HT-29 (cell line): ENCODE measurements at regions not wholly inside any gene's neighbourhood (a gene's known extent, or its start where the extent isn't known, plus 50 kb on each side); places are given as distances from the start of the nearest gene placed in this dataset.
"Not testable (repeated sequence)": the region's sequence is repeated elsewhere in the genome, so short reads cannot be mapped to it uniquely, and the experiment has no call there.

ENCODE experiments used
- DNase-seq: peaks from one replicate; pipeline ENCODE4 v3.0.0-alpha.2; 2015; ENCODE audit warnings: low spot score

DNA sequence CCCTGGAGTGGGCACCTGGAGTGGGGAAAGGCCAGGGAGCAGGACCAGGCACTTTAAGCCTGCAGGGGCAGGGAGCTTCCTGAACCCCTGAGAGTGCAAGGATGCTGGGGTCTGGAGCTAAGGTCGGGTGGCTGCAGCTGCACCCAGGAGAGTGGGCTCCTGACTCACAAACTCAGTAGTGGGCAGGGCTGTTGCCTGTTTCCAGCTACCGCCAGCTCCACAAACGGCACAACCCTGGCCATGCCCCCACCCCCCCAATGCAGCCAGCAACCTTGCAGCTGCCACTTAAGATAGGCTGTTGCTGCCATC is 688.8 kb downstream of the NYAP2 start:
- no peak for DNase-seq

- no peak for DNase-seq
These were observed 688.2 kb downstream of the NYAP2 start for GRCh38 chr2:226087505-226088365.

GRCh38 chr2:226087051-226087450 is 687.5 kb downstream of the NYAP2 start:
- no peak for DNase-seq

DNA sequence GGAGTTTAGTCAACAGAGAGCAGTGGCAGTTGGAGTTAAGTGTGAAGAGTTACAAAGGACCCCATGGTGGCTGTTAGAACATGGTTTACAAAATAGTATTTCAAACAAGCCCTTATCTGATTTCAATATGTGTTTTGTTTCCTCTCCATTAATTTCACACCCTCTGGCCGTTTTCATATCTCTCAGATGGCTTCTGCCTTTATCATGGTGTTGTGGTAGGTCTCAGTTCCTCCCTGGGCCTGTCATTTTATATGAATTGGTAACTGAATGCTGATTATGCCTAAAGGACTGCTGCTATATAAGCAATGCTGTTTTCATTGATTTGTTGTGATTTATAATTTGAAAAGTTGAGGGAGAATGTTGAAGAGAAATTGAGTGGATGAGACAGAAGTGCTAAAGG is 686.7 kb downstream of the NYAP2 start:
- no peak for DNase-seq

GRCh38 chr2:226085425-226085824 is 685.9 kb downstream of the NYAP2 start:
- not testable (repeated sequence) for DNase-seq

DNA sequence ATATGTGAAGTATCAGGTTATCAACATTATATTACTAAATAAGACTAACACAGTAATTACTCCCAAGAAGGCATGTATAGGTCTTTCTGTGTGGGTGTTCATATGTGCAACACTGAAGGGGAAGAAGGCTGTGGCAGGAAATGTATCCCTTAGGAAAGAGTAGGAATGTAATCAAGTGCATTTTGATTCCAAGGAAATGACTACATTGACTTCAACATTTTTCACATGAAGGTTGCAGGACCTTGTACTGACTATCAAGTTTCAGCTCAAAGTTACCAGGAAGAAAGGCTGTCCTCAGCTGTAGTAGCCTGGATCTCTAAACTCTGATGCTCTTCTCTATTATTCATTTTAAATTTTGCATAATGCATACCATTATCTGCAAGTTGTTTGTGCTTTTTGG is 680.8 kb downstream of the NYAP2 start:
- DNase-seq: no peak

DNA sequence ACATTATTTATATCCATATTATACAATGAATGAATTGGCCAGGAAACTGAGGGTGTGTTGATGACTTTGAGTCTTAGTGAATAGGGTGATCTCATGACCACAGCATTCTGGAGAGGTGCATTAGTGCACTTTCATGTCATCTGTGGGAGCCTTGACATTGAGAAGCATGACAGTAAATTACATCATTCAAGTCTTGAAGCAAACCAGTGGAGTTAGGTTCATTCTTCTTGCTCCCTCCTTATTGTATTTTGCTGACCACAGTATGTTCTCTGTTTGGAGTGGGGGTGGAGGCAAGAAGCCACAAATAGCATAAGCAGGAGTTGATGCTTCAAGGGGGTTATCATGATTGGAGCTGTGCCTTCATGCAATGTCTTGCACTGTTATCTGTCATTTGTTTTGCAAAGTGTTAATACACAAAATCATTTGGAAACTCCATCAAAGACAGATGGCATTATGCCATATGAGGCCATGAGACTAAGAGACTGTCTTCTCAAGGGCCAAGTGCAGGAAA is 680.2 kb downstream of the NYAP2 start:
- DNase-seq: no peak

- no peak for DNase-seq
These were observed 679.7 kb downstream of the NYAP2 start for GRCh38 chr2:226079196-226079595.

DNA sequence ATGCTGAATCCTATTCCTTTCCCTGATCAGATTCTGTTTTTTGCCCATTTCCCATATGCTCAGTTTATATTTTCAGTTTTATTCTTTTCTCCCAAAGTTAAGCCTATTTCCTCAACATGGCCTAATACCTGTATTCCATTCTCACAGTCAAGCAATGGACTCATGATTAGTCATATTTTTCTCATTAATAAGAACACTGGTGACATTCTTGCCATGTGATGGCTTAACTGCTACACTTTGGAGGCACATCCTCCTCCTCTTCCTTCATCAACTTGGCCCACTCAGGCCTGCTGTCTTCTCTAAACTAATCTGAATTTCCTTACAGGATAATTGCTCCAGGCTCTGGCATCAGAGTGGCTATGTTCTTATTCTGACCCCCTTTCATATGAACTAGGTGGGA is 679.2 kb downstream of the NYAP2 start:
- no peak for DNase-seq

GRCh38 chr2:226077841-226078240 is 678.3 kb downstream of the NYAP2 start:
- DNase-seq: no peak

- no peak for DNase-seq
These were observed 677.5 kb downstream of the NYAP2 start for GRCh38 chr2:226077031-226077430.

GRCh38 chr2:226076529-226076928 is 677.0 kb downstream of the NYAP2 start:
- no peak for DNase-seq

- no peak for DNase-seq
These were observed 674.9 kb downstream of the NYAP2 start for GRCh38 chr2:226074391-226074790.

- no peak for DNase-seq
These were observed 674.1 kb downstream of the NYAP2 start for GRCh38 chr2:226073496-226074160.

- DNase-seq: no peak
These were observed 667.4 kb downstream of the NYAP2 start for GRCh38 chr2:226066873-226067272.

DNA sequence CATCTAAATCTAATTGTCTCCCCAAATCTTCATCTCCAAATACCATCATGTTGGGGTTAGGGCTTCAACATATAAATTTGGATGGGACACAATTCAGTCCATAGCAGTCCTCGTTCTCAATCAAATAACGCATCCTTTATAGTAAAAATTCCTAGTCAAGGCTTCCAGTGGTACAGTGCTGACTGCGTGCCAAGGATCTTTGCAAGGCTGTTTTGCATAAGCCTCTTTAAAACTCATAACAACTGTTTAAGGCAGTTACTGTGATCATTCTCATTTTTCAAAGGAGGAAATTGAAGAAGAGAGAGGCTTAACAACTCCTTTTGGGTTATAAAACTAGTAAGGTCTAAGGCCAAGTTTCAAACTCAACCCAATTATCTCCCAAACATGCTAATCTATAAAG is 666.9 kb downstream of the NYAP2 start:
- no peak for DNase-seq

DNA sequence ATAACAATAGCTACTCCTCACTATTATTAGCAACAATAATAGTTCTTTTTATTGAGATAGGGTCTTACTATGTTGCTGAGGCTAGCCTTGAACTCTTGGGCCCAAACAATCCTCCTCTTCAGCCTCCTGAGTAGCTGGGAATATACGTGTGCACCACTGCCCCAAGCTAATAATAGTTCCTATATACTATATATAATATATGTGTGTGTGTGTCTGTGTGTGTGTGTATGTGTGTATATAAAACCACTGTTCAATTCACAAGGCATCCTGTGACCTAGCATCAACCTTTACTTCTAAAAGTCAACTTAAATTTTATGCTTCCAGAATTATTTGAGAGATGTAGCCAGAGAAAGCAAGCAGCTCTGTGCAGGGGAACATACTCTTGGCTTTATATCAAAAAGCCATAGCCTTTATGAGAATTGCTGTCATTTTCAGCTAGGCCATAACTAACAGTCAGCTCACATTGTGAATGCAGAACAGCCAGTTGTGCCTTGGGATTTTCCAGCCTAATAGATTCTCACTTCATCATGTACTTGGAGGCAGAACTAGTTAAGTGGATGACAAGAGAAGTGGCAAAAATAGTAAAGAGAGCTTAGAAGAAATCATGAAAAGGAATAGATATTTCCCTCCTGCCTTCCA is 665.5 kb downstream of the NYAP2 start:
- DNase-seq: no peak

GRCh38 chr2:226063704-226064440 is 664.4 kb downstream of the NYAP2 start:
- DNase-seq: no peak

DNA sequence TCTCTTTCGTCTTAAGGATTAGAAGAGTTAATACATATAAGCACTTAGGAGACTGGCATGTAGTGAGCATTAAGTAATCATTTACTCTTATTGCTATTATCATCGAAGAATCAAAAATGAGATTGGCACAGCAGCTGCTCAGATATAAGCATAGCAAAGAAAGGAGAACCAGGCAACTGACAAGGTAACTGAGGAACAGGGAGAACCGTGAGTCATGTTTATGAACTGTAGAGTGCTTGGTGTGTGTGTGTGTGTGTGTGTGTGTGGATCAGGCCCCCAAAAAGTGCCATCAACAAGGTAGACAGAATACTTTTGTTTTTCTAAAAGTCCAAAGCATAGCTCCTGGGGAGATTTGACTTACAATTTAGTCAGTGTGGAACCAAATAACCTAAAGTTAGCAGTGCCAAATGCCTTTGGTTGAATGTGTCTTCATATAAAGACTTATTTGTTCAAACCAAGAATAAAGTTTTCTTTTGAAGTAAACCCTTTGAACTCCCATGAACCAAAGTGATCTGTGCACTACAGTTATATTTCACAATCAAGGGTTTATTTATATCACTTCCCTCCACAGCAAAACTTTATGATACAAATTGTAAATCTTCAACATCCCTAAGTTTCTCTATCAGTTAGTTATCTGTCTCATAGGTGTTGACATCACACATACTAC is 660.6 kb downstream of the NYAP2 start:
- DNase-seq: no peak

DNA sequence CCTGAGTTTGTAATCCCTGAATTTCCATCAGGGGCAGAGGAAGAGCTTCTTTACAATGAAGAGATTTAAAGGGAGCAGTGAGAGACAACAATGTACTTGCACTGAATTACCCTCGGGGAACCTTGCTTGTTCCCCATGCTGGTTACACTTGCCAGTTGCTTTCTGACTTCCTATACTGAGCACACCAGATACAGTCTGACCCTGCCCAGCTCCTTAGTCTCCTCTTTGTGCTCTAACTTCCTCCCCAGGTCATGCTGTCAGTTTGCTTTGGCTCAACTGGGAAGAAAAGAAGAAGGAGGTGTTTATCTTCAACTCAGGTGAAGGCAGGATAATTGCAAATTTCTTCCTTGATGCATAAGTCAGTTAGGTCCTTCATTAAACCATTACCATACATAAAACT is 658.4 kb downstream of the NYAP2 start:
- no peak for DNase-seq

DNA sequence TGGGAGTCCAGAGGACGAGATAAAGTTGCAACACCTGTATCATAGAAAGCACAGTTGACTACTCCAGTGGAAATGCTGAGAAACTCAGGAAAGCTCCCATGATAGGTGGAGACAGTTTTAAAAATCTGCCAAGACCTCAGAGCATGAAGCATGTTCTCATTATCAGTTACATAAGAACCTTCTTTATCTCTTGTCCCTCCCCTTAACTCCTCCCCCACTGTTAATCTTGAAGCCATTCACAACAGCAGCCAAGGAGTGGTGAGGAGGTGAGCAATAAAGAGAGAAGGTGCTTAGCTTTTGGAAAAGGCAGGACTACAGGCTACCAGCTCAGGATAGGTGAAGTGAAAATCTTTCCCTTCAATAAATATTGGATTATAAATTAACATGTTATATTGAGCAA is 657.9 kb downstream of the NYAP2 start:
- DNase-seq: no peak
